GM19455 (cell line): ENCODE measurements at regions not wholly inside any gene's neighbourhood (a gene's known extent, or its start where the extent isn't known, plus 50 kb on each side); places are given as distances from the start of the nearest gene placed in this dataset.

ENCODE experiments used
- ATAC-seq: cut with Tn5 transposase; IDR thresholded peaks from one replicate; pipeline ENCODE4 v1.9.1; 2021; ENCODE audit not compliant: unreplicated experiment

GRCh38 chrX:150163956-150164726, 199.0 kb upstream of the MAMLD1 start:
- ATAC-seq: no peak

GRCh38 chrX:150164971-150165600, 198.0 kb upstream of the MAMLD1 start:
- ATAC-seq: no peak

GRCh38 chrX:150165776-150166610, 197.1 kb upstream of the MAMLD1 start:
- no peak for ATAC-seq

- no peak for ATAC-seq
Measured at GRCh38 chrX:150167482-150168324, 195.4 kb upstream of the MAMLD1 start.

GRCh38 chrX:150182161-150182560, 181.0 kb upstream of the MAMLD1 start:
- ATAC-seq: no peak

GRCh38 chrX:150184491-150184890, 178.6 kb upstream of the MAMLD1 start:
- no peak for ATAC-seq

- no peak for ATAC-seq
Measured at GRCh38 chrX:150185766-150186165, 177.4 kb upstream of the MAMLD1 start.

- ATAC-seq: no peak
Measured at GRCh38 chrX:150192816-150193215, 170.3 kb upstream of the MAMLD1 start.

GRCh38 chrX:150196285-150196684, 166.8 kb upstream of the MAMLD1 start:
- ATAC-seq: no peak

GRCh38 chrX:150197388-150197787, 165.7 kb upstream of the MAMLD1 start:
- no peak for ATAC-seq

- no peak for ATAC-seq
Measured at GRCh38 chrX:150198776-150199175, 164.3 kb upstream of the MAMLD1 start.

GRCh38 chrX:150199181-150199580, 163.9 kb upstream of the MAMLD1 start:
- ATAC-seq: no peak

- ATAC-seq: no peak
Measured at GRCh38 chrX:150199803-150200202, 163.3 kb upstream of the MAMLD1 start.

GRCh38 chrX:150200361-150200760, 162.8 kb upstream of the MAMLD1 start:
- ATAC-seq: no peak

GRCh38 chrX:150200820-150201287, 162.3 kb upstream of the MAMLD1 start:
- ATAC-seq: peak; percentile 99

- no peak for ATAC-seq
Measured at GRCh38 chrX:150201391-150201790, 161.7 kb upstream of the MAMLD1 start.

- no peak for ATAC-seq
Measured at GRCh38 chrX:150201841-150202240, 161.3 kb upstream of the MAMLD1 start.

GRCh38 chrX:150202641-150203247, 160.4 kb upstream of the MAMLD1 start:
- ATAC-seq: no peak

GRCh38 chrX:150203248-150203645, 159.9 kb upstream of the MAMLD1 start:
- ATAC-seq: no peak

- no peak for ATAC-seq
Measured at GRCh38 chrX:150205011-150205410, 158.1 kb upstream of the MAMLD1 start.
